NB4 (cell line): ENCODE measurements at regions not wholly inside any gene's neighbourhood (a gene's known extent, or its start where the extent isn't known, plus 50 kb on each side); places are given as distances from the start of the nearest gene placed in this dataset.

ENCODE experiments used
- DNase-seq: peaks from one replicate; pipeline ENCODE4 v3.0.0; 2010; ENCODE audit warnings: low read depth
- H3K4me3 ChIP-seq: one replicate; pipeline ENCODE4 v1.5.1; 2011; ENCODE audit warnings: mild to moderate bottlenecking, low read depth, low read length, moderate library complexity
- MYC ChIP-seq: IDR thresholded peaks from 2 replicates; pipeline ENCODE4 v1.6.1; 2011; ENCODE audit warnings: low read depth, low read length
- POLR2A ChIP-seq: IDR thresholded peaks from 2 replicates; pipeline ENCODE4 v1.6.1; 2011; ENCODE audit warnings: mild to moderate bottlenecking; ENCODE audit not compliant: insufficient read length; ENCODE audit errors: extremely low read depth
- TF ChIP-seq, protein P1 (sequence below): IDR thresholded peaks from one replicate; pipeline ENCODE4 v1.5.1; 2012; ENCODE audit warnings: low read depth, low read length
- TF ChIP-seq, protein P2 (sequence below): IDR thresholded peaks from 2 replicates; pipeline ENCODE4 v1.6.1; 2011; ENCODE audit warnings: low read depth, low read length

DNA sequence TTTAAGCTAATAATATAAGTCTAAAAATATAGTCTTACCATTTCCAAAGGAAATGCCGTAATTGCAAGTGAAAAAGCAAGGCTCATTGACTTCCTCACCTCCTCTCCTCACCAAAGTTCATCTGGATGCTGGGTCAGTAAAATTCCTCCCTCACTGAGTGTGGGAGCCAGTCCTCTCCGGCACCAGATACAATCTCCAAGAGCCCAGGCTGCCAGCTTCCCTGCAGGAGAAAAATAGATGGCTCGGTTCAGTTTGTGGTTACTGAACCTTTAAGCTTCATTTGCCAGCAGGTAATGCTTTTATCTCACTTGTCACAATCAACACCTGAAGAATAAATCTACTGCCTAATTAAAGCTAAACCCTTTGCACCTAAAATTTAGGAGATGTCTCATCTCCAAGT is 115.3 kb upstream of the VLDLR start:
- TF ChIP-seq, protein P1, sequence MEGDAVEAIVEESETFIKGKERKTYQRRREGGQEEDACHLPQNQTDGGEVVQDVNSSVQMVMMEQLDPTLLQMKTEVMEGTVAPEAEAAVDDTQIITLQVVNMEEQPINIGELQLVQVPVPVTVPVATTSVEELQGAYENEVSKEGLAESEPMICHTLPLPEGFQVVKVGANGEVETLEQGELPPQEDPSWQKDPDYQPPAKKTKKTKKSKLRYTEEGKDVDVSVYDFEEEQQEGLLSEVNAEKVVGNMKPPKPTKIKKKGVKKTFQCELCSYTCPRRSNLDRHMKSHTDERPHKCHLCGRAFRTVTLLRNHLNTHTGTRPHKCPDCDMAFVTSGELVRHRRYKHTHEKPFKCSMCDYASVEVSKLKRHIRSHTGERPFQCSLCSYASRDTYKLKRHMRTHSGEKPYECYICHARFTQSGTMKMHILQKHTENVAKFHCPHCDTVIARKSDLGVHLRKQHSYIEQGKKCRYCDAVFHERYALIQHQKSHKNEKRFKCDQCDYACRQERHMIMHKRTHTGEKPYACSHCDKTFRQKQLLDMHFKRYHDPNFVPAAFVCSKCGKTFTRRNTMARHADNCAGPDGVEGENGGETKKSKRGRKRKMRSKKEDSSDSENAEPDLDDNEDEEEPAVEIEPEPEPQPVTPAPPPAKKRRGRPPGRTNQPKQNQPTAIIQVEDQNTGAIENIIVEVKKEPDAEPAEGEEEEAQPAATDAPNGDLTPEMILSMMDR, result no peak
- TF ChIP-seq POLR2A (no peak), MYC (no peak)
- TF ChIP-seq, protein P2, sequence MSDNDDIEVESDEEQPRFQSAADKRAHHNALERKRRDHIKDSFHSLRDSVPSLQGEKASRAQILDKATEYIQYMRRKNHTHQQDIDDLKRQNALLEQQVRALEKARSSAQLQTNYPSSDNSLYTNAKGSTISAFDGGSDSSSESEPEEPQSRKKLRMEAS, result no peak
- DNase-seq, result no peak
- no peak overlapping the region for H3K4me3 ChIP-seq

DNA sequence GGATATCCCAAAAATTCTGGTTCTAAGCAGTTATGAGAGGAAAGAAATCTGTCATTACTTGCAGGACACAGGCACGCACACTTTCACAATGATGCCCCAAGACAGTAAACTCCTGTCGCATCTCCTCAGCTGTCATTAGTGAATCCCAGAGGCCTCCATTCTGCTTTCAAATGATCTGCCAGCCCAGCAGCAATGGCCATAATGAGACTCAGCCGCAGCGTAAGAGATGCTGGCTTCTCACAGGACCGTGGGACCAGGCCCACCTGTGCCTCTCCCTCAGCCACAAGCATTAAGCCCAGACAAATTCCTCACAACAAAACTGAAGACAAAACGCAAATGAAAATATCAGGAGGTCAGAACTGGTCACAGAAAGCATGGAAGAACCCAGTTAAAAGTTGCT is 98.0 kb upstream of the VLDLR start:
- no peak for DNase-seq
- H3K4me3 ChIP-seq, result no peak overlapping the region
- TF ChIP-seq, protein P1, result no peak
- TF ChIP-seq MYC, result no peak
- TF ChIP-seq POLR2A, result no peak
- TF ChIP-seq, protein P2, result no peak

DNA sequence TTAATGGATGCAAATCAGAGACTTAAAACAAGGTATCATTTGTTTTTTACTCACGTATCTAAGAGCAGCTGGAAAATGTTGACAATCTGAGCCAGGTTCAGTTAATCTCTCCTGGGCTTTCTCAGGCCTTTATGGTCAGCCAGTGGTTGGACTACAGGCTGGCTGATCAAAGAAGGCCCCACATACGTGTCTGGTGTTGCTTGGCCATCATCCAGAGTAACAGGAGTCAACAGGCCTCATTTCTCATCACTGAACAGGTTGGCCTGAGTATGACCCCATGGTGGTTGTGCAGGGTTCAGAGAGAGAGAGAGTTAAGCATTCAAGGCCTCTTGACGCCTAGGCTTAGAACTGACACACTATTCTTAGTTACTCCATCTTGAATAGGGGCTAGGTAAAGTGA is 97.0 kb upstream of the VLDLR start:
- no peak for TF ChIP-seq POLR2A
- DNase-seq, result no peak

GRCh38 chr9:2525147-2525546 is 96.4 kb upstream of the VLDLR start:
- TF ChIP-seq, protein P1, result no peak
- TF ChIP-seq POLR2A, result no peak
- TF ChIP-seq, protein P2, result no peak
- DNase-seq, result no peak
- H3K4me3 ChIP-seq, result no peak overlapping the region

More for the DNA sequence above, 97.0 kb upstream of the VLDLR start:
- H3K4me3 ChIP-seq, result no peak overlapping the region

- no peak for DNase-seq
- TF ChIP-seq, protein P1, result no peak
- no peak overlapping the region for H3K4me3 ChIP-seq
Measured at GRCh38 chr9:2526071-2526828, 95.3 kb upstream of the VLDLR start.

DNA sequence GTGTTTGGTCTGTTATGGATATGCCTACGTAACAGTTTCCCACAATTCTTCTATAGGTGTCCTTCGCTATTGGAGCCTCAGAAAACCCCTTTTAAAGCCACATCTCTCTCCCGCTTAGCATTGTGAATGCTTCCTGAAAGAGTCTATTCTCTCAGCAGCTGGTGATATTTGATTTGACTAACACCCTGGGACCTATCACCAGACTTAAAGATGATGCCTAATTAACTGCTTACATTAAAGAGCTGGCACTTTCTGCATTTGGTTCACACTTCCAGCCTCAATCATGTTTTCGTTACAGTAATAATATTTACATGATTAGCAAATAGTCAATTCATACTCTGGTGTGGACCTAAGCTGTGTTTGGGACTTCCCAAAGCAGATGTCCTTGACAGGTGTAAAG is 90.1 kb upstream of the VLDLR start:
- TF ChIP-seq, protein P2, result no peak
- TF ChIP-seq MYC (no peak), POLR2A (no peak)
- TF ChIP-seq, protein P1, result no peak

More for the DNA sequence above, 90.1 kb upstream of the VLDLR start:
- no peak for DNase-seq
- H3K4me3 ChIP-seq, result no peak overlapping the region
